GM10266 (cell line): ENCODE measurements at regions not wholly inside any gene's neighbourhood (a gene's known extent, or its start where the extent isn't known, plus 50 kb on each side); places are given as distances from the start of the nearest gene placed in this dataset.

ENCODE experiments used
- DNase-seq: peaks from one replicate; pipeline ENCODE4 v3.0.0; 2012; ENCODE audit errors: extremely low spot score
- TF ChIP-seq, protein P1 (sequence below): IDR thresholded peaks from 2 replicates; pipeline ENCODE4 v1.5.1; 2012; ENCODE audit warnings: mild to moderate bottlenecking, low read depth; ENCODE audit not compliant: control insufficient read depth, insufficient read depth; ENCODE audit errors: missing control alignments

DNA sequence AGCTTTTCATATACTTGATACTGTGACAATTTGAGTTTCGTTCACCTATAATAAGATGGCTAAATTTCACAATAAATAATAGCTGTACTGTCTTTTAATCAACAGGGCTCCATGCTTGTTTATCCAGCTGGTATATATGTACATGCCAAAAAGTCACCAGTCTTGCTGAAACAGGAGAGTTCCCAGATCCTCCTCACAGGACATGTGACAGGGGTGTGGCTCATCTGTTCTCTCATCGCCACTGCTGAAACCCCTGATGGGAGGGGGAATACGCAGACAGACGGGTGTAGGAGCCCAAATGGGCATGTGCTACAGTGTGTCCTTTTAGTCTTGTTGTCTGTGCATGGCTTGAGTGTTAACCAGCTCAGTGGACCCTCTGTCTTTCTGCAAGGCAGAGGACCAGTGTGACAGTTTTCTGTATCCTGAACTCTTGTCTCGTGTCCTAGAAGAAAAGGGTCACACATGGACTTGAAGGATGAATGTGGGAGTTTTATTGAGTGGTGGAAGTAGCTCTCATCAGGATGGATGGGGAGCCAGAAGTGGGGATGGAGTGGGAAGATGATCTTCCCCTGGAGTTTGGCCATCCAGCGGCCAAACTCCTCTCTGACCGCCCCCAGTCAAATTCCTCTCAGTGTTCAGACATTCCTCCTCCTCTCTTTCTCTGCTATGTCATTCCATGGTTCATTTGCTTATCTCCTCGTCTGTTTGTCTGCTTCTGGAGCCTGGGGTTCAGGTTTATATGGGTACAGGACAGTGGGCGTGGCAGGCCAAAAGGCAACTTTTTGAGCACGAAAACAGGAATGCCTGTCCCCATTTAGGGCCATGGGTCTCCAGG lies 113.1 kb upstream of the NECTIN3 start:
- DNase-seq: no peak

GRCh38 chr3:110965976-110966375 lies 105.6 kb upstream of the NECTIN3 start:
- DNase-seq: no peak
- TF ChIP-seq, protein P1, sequence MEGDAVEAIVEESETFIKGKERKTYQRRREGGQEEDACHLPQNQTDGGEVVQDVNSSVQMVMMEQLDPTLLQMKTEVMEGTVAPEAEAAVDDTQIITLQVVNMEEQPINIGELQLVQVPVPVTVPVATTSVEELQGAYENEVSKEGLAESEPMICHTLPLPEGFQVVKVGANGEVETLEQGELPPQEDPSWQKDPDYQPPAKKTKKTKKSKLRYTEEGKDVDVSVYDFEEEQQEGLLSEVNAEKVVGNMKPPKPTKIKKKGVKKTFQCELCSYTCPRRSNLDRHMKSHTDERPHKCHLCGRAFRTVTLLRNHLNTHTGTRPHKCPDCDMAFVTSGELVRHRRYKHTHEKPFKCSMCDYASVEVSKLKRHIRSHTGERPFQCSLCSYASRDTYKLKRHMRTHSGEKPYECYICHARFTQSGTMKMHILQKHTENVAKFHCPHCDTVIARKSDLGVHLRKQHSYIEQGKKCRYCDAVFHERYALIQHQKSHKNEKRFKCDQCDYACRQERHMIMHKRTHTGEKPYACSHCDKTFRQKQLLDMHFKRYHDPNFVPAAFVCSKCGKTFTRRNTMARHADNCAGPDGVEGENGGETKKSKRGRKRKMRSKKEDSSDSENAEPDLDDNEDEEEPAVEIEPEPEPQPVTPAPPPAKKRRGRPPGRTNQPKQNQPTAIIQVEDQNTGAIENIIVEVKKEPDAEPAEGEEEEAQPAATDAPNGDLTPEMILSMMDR: no peak

More for the DNA sequence above, 113.1 kb upstream of the NECTIN3 start:
- TF ChIP-seq, protein P1: no peak

GRCh38 chr3:110966966-110967663 lies 104.5 kb upstream of the NECTIN3 start:
- no peak for DNase-seq
- TF ChIP-seq, protein P1: no peak

DNA sequence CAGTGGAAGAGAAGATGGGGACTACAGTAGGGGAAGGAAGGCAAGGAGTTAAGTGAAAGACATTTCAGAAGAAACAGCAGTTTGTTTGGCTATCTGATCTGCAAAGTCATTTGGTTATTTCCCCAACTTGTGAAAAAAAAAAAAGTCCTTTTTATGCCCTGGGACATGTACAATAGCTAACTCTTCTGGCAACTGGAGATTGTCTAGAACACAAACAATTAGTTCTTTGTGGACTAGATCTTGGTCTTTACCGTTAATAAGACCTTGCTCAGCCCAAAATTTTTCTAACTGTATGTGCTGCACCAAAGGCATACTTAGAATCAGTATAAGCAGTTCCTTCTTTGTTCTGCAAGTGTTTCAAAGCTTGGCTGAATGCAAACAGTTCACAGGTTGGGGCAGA lies 103.5 kb upstream of the NECTIN3 start:
- no peak for DNase-seq
- TF ChIP-seq, protein P1: no peak

GRCh38 chr3:110969229-110970211 lies 102.1 kb upstream of the NECTIN3 start:
- TF ChIP-seq, protein P1: no peak
- DNase-seq: no peak

DNA sequence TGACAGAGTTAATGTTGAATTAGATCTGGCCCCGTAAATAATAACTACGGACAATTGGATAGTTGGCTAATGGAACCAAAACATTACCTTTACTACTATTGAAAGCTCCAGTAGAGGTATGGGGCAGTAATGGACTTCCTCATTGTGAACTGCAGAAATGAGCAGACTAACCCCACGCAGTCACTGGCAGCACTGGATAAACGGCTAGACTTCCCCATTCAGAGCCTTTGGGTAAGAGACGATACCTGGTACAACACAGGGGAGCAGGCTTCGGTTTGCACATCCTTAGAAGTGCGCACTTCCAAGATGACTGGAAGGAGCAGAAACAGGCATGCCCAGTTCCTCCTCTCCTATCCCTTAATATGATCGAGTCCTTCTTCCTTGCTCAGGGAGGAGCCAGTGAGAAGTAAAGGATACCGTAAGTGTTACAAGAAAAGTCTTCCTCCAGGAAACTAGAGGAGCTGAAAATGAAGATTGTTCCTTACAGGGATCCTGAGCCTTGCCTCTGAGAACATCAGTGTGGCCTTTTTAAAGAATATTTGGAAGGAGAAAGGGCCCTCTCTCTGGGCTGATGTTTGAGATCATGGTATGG lies 100.5 kb upstream of the NECTIN3 start:
- TF ChIP-seq, protein P1: no peak
- no peak for DNase-seq
